CD4-positive, alpha-beta T cell treated with Interleukin-2 at 100 ng/mL for 4 hours (primary cell): ENCODE measurements at regions not wholly inside any gene's neighbourhood (a gene's known extent, or its start where the extent isn't known, plus 50 kb on each side); places are given as distances from the start of the nearest gene placed in this dataset.

ENCODE experiments used
- DNase-seq: peaks from one replicate; pipeline ENCODE4 v3.0.0-alpha.2; 2020; ENCODE audit warnings: low spot score

DNA sequence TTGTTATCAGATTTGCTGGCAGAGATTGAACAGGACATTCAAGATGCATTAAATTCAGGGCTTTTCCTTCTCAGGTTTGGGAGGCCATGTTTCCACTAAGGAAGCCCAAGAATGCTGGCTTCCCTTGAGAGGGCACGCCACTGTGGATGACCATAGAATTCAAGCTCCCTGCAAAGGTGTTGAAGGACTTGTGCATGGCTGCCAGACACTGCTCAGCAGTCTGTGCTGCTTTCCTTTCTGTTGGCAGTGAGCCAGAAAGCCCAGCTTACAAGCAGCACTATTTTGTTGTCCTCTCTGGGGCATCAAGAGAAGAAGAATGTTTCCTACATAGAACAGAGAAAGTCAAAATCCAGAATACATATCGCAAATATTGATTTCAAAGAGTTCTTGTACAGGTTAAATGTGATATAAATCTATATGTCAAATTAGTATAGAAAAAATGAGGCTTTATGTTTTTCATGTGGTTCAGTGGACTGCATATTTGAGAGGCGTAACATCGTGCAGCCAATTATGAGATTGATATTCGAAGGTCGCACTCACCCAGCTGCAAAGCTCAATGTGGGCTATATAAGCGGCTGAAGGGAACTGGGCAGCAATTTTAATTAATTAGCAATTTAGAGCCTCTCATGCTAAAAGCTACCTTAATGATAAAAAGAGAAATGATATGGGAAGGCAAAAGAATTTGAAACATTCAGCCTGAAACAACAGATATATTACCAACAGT lies 103.1 kb upstream of the ISL1 start:
- no peak for DNase-seq

DNA sequence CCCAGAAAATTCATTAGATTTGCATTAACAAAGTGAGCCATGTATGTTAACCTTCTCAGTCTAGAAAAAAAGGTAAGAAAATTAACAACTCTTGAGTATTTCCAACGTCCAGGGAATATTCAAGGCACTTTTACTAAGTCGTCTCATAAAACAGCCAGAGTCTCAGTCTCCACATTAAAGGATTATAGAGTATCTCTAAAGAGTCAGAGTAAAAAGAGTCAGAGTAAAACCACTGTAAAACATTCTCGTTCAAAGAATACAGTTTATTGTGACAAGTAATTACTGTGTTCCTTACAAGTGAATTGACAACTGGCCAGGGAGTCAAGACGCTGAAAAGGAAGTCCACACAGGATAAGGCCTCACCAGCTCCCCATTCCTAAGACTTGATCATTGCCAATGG lies 97.2 kb upstream of the ISL1 start:
- no peak for DNase-seq

DNA sequence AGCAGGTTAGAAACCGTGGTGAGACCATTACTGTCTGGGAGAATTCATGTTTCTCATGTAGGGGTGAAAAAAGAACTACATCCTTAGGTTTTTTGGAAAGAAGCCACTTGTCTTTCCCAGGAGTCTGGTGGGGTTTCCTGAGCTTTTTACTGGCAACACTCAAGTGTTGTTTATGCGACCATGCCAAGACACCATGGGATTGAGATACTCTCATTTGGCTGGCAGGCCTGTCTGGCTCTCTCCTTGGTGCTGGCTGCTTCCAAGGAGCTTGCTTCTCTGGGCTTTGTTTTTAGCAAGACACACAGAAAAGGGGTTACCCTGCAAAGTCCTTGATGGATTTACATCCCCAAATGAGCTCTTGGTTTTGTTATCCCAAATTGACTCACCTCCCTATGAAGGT lies 80.9 kb upstream of the ISL1 start:
- DNase-seq, result no peak

DNA sequence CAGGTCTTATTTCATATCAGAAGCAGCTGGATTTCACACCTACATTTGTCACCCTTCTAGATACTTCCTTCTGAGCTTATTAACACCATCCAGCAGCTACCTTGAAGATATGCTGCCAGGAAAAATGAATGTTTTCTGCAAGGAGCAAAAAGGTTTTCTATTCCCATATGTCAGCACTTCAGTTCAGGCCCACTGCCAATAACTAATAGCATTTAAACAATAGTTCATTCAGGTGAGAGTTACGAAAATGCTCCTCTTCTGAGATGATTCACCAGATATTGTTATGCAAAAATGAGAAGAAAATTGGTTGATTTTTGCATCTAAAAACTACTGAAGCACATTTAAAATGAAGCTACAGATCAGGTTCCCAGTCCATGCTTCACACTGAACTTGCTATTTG lies 56.4 kb upstream of the ISL1 start:
- DNase-seq, result no peak
